Central memory CD8-positive, alpha-beta T cell (primary cell): ENCODE measurements at regions not wholly inside any gene's neighbourhood (a gene's known extent, or its start where the extent isn't known, plus 50 kb on each side); places are given as distances from the start of the nearest gene placed in this dataset.

Source experiments
- ATAC-seq: fragments of 150-1000 bp; cut with Tn5 transposase; replicated peaks from 2 replicates; pipeline ENCODE4 v1.10.0; 2022; ENCODE audit warnings: mild to moderate bottlenecking, moderate FRiP score, moderate number of reproducible peaks; ENCODE audit not compliant: poor library complexity, severe bottlenecking; ENCODE audit errors: extremely low read depth
- DNase-seq, 2 donors: peaks; one replicate each; pipeline ENCODE4 v3.0.0; 2021; ENCODE audit warnings: low spot score in 2 of 2
- H3K27ac Mint-ChIP-seq: one replicate; pipeline ENCODE4 v1.8.0; 2022; ENCODE audit warnings: low read depth, mild to moderate bottlenecking, moderate library complexity, mixed read lengths
- H3K27me3 Mint-ChIP-seq: one replicate; pipeline ENCODE4 v1.8.0; 2022; ENCODE audit warnings: mixed read lengths
- H3K36me3 Mint-ChIP-seq: one replicate; pipeline ENCODE4 v1.8.0; 2022; ENCODE audit warnings: mild to moderate bottlenecking, moderate library complexity, mixed read lengths; ENCODE audit not compliant: insufficient read depth
- H3K4me1 Mint-ChIP-seq: one replicate; pipeline ENCODE4 v1.8.0; 2022; ENCODE audit warnings: mixed read lengths
- H3K4me3 Mint-ChIP-seq: one replicate; pipeline ENCODE4 v1.8.0; 2022; ENCODE audit warnings: mild to moderate bottlenecking, moderate library complexity, mixed read lengths
- H3K9me3 Mint-ChIP-seq: one replicate; pipeline ENCODE4 v1.8.0; 2022; ENCODE audit warnings: mixed read lengths

DNA sequence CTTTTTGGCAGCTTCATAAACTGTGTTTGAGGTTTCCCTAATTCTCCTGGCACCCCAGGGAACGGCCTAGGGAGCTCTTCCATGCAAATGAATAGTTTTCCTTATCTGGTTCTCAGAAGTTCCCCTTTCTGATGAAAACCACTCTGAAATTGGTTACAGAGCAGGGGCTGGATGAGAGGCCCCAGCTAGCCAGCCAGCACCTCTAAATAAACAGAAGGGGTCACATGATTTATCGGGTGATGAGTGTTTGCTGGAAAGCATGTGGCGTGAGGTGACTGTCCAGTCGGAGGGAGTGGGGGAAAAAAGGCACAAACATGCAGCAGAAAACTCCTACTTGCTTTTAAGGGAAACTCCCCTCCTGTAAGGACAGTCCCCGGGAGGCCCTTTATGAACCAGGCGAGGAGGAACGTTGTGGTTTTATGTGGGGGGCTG, 261.2 kb upstream of the ANKRD55 start:
- Mint-ChIP-seq H3K36me3 (no peaks in the 10 kb centered on the region), H3K4me3 (no peak overlapping the region), H3K9me3 (no peaks in the 10 kb centered on the region), H3K27ac (no peak overlapping the region), H3K4me1 (no peaks in the 10 kb centered on the region), H3K27me3 (peaks cover 25% of the 10 kb centered on the region)
- DNase-seq (no peak), ATAC-seq (no peak)

DNA sequence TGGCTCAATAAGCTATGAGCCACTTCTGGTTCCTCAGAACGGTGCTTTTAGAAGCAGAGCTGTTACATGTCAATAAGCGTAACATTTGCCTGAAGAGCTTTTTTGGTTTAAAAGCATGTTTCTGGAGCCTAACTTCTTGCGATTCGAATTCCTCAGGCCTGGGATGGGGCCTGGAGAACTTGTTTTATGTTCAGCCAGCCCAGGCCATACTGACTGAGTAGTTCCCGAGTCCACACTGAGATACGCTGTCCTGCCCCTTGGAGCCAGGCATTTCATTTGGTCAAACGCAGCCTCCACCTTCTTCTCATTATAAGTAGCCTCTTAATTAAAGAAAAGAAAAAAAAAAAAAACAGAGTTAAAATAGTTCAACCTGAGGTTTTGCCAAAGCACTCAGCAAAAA, 260.6 kb upstream of the ANKRD55 start:
- Mint-ChIP-seq H3K36me3 (no peaks in the 10 kb centered on the region), H3K4me1 (no peaks in the 10 kb centered on the region), H3K27me3 (peaks cover 25% of the 10 kb centered on the region), H3K9me3 (no peaks in the 10 kb centered on the region), H3K27ac (no peak overlapping the region), H3K4me3 (no peak overlapping the region)
- ATAC-seq (no peak), DNase-seq (no peak)

DNA sequence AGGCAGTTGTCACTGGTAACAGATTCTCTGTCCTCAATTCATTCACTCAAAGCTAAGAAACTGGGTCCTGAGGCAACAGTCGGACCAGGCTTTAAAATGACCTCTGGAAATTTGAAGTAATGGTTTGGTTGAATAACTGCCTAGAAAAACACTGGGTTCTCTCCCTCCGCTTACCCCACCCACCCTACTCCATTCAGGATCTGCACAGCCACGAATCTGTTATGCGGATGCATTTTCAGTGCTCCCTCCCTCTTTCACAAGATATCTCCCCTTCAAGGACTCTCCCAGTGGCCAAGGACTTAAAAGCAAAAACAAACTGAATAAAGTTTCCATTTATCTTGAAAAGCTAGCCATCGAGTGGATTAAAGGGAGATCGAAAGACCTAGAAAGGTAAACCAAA, 260.2 kb upstream of the ANKRD55 start:
- ATAC-seq (no peak), DNase-seq (no peak)
- Mint-ChIP-seq H3K4me3 (no peak overlapping the region), H3K27ac (no peak overlapping the region), H3K4me1 (no peaks in the 10 kb centered on the region), H3K36me3 (no peaks in the 10 kb centered on the region), H3K9me3 (no peaks in the 10 kb centered on the region), H3K27me3 (peaks cover 25% of the 10 kb centered on the region)

DNA sequence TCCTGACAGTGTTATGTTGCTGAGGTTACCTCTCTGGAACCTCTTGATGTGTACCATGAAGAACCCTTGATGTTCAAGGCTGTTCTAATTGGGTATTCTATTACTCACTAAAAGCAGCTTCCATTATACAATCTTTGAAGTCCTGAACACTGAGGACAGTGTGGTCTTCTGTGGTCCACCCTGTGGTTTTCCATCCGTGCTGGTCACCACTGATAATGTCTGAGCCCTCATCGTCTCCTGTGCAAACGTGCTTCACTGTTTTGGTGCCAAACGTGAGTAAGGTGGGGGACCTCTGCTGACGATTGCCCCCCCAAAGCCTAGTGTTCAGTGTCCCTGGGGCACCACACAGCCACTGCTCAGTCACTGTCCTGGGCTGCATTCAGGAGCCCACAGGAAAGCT, 259.7 kb upstream of the ANKRD55 start:
- Mint-ChIP-seq H3K4me1 (no peaks in the 10 kb centered on the region), H3K36me3 (no peaks in the 10 kb centered on the region), H3K9me3 (no peaks in the 10 kb centered on the region), H3K27ac (no peak overlapping the region), H3K4me3 (no peak overlapping the region), H3K27me3 (peaks cover 25% of the 10 kb centered on the region)
- no peak for DNase-seq
- no peak for ATAC-seq

DNA sequence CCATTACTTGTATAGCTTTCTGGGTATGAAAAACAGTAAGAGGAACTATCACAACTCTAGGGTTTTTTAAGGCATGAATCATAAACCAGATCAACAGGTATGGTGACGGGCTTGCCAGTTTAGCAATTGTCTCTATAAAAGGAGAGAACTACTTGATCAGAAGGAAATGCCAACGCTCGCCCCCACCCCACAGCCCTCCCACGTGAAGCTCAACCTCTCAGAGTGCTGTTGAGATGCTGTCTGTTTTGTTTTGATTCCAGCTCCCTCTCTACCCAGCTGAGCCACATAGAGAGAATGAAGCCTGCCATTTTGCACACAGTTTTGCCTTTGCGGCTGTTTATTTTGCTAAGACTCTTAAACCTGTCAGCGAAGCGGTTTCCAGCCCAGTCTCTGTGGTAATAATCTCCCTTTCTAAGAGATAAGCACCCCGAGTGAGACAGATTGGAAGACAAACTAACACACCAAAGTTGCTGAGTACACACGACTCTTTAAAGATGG, 257.9 kb upstream of the ANKRD55 start:
- no peaks in the 10 kb centered on the region for H3K9me3 Mint-ChIP-seq
- H3K4me1 Mint-ChIP-seq, result no peaks in the 10 kb centered on the region
- DNase-seq (no peak), ATAC-seq (peak; percentile 14)
- no peaks in the 10 kb centered on the region for H3K36me3 Mint-ChIP-seq
- no peak overlapping the region for H3K4me3 Mint-ChIP-seq
- peaks cover 33% of the 10 kb centered on the region for H3K27me3 Mint-ChIP-seq
- H3K27ac Mint-ChIP-seq, result no peak overlapping the region

DNA sequence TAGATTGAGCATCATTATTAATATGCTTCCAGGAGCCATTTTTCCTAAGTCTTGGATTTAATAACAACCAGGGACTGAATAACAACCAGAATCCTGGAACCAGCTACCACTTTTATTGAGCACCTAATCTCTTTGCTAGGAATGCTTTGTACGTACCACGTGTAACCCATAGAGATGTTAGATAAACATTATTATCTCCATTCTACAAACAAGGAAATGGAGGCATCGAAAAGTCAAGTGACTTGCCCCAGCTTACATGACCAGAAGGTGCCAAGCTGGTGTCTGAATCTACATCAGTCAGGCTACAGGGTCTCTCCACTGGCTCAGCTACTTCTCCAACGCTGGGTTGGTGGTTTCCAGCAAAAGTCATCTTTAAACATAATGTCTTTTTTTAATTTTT, 256.1 kb upstream of the ANKRD55 start:
- Mint-ChIP-seq H3K27ac (no peak overlapping the region), H3K4me3 (no peak overlapping the region), H3K27me3 (peaks cover 33% of the 10 kb centered on the region), H3K4me1 (no peaks in the 10 kb centered on the region), H3K9me3 (no peaks in the 10 kb centered on the region), H3K36me3 (no peaks in the 10 kb centered on the region)
- ATAC-seq (no peak), DNase-seq (no peak)

DNA sequence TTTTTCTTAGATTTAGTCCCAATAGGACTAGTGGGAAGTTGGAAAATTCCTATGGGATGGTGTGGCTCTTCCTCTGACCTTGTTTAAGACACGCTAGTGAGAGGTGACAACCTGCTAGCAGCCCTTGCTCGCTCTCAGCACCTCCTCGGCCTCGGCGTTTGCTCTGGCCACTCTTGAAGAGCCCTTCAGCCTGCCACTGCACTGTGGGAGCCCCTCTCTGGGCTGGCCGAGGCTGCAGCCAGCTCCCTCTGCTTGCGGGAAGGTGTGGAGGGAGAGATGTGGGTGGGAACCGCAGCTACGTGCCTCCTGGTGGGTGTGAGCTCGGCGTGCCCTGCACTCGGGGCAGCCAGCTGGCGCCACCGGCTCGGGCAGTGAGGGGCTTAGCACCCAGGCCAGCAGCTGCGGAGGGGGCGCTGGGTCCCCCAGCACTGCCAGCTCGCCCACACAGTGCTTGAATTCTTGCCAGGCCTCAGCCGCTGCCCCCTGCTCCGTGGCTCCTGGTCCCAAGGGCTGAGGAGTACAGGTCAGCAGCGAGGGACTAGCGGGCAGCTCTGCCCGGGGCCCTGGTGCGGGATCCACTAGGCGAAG, 254.5 kb upstream of the ANKRD55 start:
- peaks cover 48% of the 10 kb centered on the region for H3K27me3 Mint-ChIP-seq
- DNase-seq (no peak), ATAC-seq (no peak)
- H3K27ac Mint-ChIP-seq, result no peak overlapping the region
- no peaks in the 10 kb centered on the region for H3K36me3 Mint-ChIP-seq
- H3K4me3 Mint-ChIP-seq, result no peak overlapping the region
- no peaks in the 10 kb centered on the region for H3K4me1 Mint-ChIP-seq
- no peaks in the 10 kb centered on the region for H3K9me3 Mint-ChIP-seq

DNA sequence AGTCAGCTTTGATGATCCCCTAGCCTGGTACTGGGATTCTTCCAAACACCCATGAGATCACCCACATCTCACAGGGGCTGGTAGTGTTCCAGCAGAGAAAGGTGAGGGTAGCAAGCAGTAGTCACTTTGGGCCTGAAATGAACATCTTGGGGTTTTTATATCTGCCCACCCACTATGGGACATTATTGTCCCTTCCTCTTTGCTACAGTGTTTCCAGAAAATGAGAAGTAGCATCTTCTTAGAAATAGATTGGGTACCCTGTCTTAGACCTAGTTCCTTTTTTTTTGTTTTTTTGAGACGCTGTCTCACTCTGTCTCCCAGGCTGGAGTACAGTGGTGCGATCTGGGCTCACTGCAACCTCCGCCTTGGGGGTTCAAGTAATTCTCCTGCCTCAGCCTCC, 249.2 kb upstream of the ANKRD55 start:
- H3K4me3 Mint-ChIP-seq, result peak overlapping the region; percentile 75
- peaks cover 68% of the 10 kb centered on the region for H3K27me3 Mint-ChIP-seq
- no peaks in the 10 kb centered on the region for H3K9me3 Mint-ChIP-seq
- H3K27ac Mint-ChIP-seq, result no peak overlapping the region
- H3K4me1 Mint-ChIP-seq, result peaks cover 20% of the 10 kb centered on the region
- no peak for DNase-seq
- peaks cover 4% of the 10 kb centered on the region for H3K36me3 Mint-ChIP-seq
- ATAC-seq, result no peak

DNA sequence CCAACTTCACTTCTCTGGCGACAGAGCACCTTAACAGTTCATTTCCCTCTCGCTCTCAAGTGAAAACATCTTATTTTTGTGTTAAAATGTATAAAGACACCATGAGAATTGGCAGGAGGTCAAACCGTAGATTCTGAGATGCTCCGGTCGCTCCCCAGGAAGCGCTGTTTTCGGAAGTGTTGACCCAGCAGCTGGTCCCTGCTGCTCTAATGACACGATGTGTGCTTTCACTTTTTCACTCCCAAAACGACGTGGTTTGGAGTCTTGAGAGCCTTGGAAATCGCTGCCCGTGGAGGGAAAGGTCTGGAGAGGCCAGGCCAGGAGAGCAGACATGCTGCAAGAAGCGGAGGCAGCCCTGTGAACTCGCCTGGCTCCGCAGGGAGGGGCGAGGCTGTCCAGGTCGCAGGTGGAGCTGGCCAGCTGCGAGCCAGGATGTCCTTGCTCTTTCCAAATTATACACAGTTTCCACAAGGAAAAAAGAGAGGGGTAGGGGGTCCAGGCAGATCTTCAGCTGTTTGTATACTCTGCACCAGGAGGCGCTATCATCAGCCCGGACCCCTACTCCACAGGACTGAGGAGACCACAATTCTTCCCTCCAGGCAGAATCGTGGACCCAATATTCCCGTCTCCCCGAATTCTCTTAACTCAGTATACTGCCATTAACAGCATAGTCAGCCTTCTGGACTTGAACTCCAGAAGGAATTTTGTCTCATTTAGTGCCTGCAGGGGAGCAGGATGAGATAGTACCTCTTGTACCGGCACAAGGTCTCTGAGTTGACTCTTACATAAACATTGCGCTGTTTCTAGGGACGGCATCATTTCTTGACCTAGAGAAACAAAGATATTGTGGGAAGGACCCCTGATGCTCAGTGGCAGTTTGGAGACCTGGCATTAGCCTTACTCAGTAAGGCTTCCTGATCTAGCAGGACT, 248.6 kb upstream of the ANKRD55 start:
- Mint-ChIP-seq H3K27ac (peak overlapping the region; percentile 64), H3K27me3 (peaks cover 67% of the 10 kb centered on the region), H3K36me3 (peaks cover 4% of the 10 kb centered on the region), H3K9me3 (no peaks in the 10 kb centered on the region), H3K4me1 (peaks cover 20% of the 10 kb centered on the region), H3K4me3 (peak overlapping the region; percentile 75)
- no peak for DNase-seq
- ATAC-seq, result no peak

DNA sequence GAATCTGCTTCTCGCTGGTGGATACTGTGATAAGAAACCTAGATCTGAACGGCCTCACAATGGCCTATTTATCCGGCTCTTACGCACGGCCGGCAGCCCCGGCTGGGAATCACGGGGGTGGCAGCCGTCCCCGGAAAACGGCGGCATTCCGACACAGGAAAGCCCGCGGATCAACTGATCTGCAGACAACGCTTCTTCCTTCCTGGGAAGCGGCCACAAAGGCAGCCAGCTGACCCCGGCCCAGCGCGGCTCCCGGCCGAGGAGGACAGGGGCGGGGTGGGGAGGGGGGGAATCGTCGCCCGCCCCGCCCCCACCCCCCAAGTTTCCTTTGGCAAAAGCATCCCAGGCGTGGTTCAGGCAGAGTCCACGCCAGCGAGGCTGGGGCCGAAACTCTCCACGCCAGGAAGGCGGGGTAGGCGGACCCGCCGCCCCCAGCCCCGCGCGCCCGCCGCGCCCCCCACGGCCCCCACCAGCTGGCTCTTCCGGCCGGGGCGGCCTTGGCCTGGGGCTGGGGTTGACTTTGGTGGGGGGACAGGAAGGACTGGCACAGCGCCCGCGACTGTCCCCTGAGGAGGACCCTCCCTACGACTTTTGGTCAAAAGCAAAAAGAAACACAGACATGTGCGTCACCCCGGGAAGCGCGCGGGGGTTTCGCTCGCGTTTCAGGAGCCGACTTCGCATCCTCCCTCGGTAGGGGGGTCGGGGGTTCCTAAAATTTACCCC, 247.7 kb upstream of the ANKRD55 start:
- Mint-ChIP-seq H3K4me3 (peak overlapping the region; percentile 75), H3K9me3 (no peaks in the 10 kb centered on the region), H3K27me3 (peaks cover 58% of the 10 kb centered on the region), H3K36me3 (peaks cover 4% of the 10 kb centered on the region), H3K4me1 (peaks cover 20% of the 10 kb centered on the region), H3K27ac (peak overlapping the region; percentile 64)
- DNase-seq (no peak), ATAC-seq (peak; percentile 21)

DNA sequence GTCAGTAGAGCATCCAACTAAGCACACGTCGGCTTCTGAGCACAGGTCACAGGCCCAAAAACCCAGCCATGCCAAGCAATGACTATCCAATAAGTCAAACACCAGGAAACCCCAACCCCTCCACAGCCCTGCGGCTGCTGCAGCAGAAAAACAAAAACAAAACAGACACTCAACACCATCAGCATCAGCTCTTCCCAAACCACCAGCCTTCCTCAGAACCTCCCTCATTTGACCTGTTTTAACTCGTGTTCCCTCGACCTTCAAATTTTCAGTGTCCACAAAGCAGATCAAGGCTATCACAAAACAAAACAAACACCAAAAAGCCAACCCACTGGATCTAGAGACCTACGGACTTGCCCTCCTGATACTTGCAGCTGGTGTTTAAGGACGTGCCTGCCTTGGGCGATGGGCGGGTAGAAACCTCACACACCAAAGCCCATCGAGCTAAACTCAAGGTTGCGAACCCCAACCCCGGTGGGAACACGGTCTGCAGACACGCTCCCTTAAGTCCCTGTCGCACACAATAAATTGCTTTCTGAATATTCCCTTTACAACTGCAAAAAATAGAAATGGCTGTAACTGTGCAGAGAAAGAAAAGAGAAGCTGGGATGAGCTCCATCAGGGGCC, 247.1 kb upstream of the ANKRD55 start:
- Mint-ChIP-seq H3K4me1 (peaks cover 20% of the 10 kb centered on the region), H3K27me3 (peaks cover 54% of the 10 kb centered on the region), H3K27ac (peak overlapping the region; percentile 50), H3K36me3 (peaks cover 4% of the 10 kb centered on the region), H3K9me3 (no peaks in the 10 kb centered on the region), H3K4me3 (peak overlapping the region; percentile 75)
- no peak for DNase-seq
- peak; percentile 41 for ATAC-seq

DNA sequence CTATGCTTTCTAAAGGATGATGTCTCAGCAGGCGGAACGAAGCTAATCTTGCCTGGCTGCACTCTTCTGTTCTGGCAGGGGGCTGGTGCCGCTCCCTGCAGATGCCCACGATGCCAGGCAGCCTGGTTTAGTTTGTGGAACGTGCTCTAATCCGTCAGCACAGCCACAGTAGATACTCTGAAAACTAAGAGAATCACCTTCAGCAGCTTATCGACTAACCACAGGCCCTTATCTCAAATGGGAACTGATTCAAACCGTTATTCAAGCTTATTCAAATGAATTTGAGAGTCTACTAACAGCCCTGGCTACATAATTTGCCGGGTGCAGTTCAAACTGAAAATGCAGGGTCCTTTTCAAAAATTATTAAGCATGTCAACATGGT, 246.6 kb upstream of the ANKRD55 start:
- ATAC-seq (peak; percentile 12), DNase-seq (no peak)
- no peaks in the 10 kb centered on the region for H3K9me3 Mint-ChIP-seq
- peaks cover 54% of the 10 kb centered on the region for H3K27me3 Mint-ChIP-seq
- peaks cover 20% of the 10 kb centered on the region for H3K4me1 Mint-ChIP-seq
- H3K4me3 Mint-ChIP-seq, result peak overlapping the region; percentile 75
- H3K36me3 Mint-ChIP-seq, result peaks cover 4% of the 10 kb centered on the region
- peak overlapping the region; percentile 50 for H3K27ac Mint-ChIP-seq
